NCI-H1694 (cell line): ENCODE measurements at regions not wholly inside any gene's neighbourhood (a gene's known extent, or its start where the extent isn't known, plus 50 kb on each side); places are given as distances from the start of the nearest gene placed in this dataset.
"Not testable (repeated sequence)": the region's sequence is repeated elsewhere in the genome, so short reads cannot be mapped to it uniquely, and the experiment has no call there.

ENCODE experiments used
- DNase-seq: peaks from one replicate; lab custom pipeline; 2025; lab: John Stamatoyannopoulos, UW

DNA sequence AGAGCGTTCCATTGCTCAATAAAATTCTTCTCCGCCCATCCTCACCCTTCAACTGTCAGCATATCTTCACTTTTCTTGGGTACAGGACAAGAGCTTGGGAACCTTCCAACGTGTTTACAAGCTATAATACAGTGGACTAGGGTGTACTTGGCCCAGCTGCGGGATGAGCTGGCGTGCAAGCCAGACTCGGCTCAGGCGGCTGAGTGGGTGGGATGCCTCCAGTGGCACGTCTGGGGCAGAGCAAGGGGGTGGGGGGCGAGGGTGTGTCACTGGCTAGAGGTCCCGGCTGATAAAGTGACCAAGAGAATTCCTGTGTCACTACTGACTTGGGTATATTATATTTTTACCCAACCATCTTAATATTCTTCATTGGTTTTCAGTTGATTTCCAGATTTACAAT lies 179.7 kb downstream of the EVA1A start:
- DNase-seq: no peak

GRCh38 chr2:75379476-75380210 lies 180.3 kb upstream of the TACR1 start:
- no peak for DNase-seq

GRCh38 chr2:75375646-75376582 lies 176.6 kb upstream of the TACR1 start:
- DNase-seq: no peak

GRCh38 chr2:75374414-75374957 lies 175.2 kb upstream of the TACR1 start:
- not testable (repeated sequence) for DNase-seq

DNA sequence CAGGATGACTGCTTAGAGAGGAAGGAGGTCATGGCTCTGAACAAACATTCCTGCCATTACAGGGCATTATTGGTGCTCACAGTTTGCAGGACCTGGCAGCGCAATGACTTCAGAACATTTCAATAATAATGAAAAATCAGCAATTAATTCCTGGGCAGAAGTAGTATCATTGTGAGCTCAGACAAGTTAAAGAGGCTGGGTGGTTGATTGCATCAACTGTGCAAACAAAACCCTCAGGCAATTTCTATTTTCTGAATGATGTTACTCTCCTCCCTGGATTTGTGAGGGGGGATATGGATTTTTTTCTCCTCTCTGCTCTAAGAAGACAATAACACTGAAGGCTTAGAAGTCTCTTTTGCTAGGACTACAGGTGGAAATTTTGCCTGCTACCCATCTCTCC lies 168.1 kb upstream of the TACR1 start:
- DNase-seq: no peak

DNA sequence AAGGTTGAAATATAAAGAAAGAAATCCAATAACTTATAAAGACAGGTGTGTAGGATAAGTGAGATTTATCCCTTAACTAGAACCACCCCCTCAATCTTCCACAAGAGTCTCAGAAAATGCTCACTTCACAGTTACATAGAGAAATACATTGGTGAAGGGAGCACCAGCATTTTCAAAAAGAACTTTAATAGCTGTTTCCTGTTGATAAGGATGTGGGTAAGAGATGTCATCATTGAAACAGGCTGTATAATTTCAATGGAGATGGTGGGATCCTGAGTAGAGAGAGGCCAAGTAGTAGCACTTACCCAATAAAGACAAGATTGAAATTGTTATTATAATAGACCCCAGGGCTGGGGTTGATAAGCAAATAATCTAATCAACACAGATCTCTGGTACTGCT lies 162.2 kb upstream of the TACR1 start:
- no peak for DNase-seq

GRCh38 chr2:75360945-75361344 lies 161.6 kb upstream of the TACR1 start:
- DNase-seq: no peak

DNA sequence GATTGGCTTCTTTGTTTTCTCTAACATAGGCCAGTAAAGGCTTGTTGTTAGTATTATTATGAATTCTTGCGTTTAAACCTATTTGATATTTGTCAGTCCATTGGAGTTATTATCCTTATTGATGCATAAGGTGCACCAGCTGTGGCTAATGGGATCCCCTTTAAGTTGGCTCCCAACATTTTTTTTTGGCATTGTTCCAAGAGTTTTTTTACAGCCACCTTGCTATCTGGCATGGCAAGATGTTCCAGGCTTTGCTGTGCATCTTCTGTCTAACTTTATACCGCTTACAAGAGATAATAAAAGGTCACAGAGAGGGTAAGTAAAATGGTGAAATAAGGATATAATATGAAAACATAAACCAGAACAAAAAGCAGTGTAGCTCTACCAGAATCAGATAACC lies 157.5 kb upstream of the TACR1 start:
- no peak for DNase-seq

DNA sequence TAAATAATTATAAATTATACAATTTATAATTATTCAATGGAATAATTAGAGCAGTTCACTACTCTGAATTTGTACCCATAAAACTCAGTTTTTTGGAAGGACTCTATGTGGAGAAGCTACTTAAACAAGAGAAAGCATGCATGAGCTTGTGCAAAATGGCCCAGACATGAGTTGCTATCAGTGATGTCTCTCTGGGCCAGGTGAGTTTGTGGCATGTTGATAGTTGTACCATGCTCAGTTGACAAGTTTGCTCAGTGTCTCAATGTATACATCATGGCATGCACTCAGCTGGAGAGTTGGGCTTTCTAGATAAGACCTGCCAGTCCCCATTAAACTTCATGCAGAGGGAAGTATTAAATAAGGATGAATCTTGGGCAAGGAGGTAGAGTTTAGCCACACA lies 153.8 kb upstream of the TACR1 start:
- no peak for DNase-seq

- no peak for DNase-seq
These were observed 149.0 kb upstream of the TACR1 start for GRCh38 chr2:75348307-75348706.

DNA sequence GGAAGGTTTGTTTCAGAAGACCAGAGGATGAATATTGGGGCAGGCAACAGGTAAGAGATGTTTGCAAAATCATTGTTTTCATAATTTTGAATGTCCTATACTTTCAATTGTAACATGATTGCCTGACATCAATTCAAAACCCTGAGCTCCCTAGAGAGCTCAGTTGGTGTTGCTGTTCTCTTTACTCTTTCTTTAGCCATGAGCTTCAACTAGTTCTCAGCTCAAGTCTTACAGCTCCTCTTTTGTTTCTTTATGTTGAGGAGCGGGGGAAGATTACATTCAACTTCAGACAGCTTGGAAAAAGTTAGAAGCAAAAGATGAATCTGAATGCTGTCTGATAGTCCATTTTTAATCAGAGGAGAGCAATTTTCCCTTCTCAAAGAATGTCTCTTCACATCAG lies 144.8 kb upstream of the TACR1 start:
- DNase-seq: no peak

DNA sequence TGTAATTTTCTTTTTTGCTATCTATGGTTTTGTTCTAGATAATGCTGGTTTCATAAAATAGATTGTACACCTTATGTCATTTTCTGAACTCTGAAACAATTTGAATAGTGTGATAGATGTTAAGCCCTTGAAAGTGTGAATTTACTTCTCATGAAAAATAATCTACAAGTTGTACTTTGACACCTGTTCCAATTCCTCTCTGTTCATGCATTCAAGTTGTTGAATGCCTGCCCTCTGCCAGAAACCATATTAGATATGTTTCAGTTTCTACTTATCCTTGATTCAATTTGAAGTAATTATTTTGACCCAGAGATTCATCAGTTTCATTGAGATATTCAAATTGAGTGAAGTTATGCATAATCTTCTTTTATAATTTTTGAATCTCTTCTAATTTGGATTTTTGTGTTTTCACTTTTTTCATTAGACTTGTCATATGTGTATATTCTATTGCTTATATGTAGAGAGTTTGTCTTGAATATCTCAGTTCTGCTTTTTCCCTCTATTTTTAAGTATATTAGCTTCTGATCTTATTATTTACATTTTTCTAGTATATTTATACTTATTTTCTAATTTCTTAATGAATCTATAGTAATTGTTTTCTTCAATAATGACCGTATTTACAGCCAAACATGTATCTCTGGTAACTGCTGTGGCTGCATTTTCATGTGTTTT lies 143.3 kb upstream of the TACR1 start:
- DNase-seq: no peak

GRCh38 chr2:75340560-75340959 lies 141.2 kb upstream of the TACR1 start:
- no peak for DNase-seq

DNA sequence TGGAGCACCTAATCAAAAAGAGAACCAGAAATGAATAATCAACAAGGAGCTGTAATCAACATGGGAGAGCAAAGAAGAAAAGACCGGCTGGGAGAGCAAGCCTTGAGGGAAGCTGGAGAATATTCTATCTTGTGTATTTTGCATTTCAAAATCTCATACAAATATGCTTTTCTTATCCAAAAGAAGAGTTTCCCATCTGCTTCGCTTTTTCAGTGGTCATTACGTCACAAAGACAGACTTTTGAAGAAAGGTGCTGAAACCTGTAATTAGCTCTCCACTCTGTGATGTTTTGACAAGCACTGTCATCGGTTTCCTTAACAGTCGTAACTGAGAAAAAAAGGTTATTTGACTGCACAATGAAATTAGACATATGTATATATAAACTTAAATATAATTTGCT lies 139.1 kb upstream of the TACR1 start:
- DNase-seq: no peak

GRCh38 chr2:75337619-75338018 lies 138.3 kb upstream of the TACR1 start:
- no peak for DNase-seq

DNA sequence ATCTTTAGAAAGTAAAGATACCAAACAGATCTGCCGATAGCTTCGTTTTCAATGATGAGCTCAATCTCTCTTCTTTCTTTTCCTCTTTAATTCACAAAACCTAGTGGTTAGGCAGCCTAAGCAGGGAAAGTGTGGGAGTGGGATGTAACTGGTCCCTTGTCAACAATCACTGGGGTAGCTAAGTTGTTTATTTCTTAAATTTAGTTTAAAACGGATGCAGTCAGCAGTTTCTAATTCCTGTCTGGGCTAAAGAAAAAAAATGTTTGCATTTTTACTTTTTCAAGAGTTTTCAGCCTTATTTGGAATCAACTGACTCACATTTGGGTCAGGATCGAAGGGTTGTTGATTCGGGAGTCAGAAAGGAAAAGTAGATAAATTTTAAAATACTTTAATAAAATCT lies 137.7 kb upstream of the TACR1 start:
- DNase-seq: no peak

DNA sequence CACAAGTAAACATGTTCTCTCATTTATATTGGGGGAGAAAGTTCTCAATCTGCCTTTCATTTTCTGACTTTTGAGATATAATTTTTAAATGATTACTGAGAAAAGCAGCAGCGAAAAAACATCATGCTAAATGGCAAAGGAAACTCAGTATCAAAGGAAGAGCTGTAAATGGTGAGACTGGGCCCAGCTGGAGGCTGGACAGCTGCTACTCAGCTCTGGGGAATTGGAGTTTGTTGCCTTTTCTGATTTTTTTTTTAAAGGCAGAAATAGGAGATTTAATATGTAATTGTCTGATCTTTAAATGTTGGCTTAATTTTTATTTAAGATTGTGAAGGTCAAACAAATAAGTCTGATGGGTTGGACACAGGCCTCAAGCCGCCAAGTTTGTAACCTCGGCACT lies 137.1 kb upstream of the TACR1 start:
- DNase-seq: no peak

GRCh38 chr2:75334076-75334475 lies 134.8 kb upstream of the TACR1 start:
- DNase-seq: no peak

- no peak for DNase-seq
These were observed 134.3 kb upstream of the TACR1 start for GRCh38 chr2:75333646-75334045.

DNA sequence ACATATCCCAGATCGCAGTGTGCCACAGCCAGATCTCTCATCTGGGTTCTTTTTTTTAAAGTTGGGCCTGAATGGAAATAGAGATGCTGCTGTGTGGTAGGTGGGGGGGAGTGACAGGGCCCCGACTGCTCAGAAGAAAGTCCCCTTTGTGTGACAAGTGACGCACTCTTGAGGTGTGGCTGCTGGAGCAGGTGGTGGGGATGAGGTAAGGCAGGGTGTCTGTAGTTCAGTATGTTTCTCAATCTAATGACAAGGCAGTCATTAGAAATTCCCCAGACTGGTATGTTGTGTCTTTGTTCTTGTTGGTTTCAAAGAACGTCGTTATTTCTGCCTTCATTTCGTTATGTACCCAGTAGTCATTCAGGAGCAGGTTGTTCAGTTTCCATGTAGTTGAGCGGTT lies 128.8 kb upstream of the TACR1 start:
- DNase-seq: no peak

- no peak for DNase-seq
These were observed 128.0 kb upstream of the TACR1 start for GRCh38 chr2:75327334-75327733.

- DNase-seq: no peak
These were observed 127.3 kb upstream of the TACR1 start for GRCh38 chr2:75326645-75327044.

- DNase-seq: no peak
These were observed 126.3 kb upstream of the TACR1 start for GRCh38 chr2:75325594-75325993.
